CD14-positive monocyte (primary cell): ENCODE measurements at regions not wholly inside any gene's neighbourhood (a gene's known extent, or its start where the extent isn't known, plus 50 kb on each side); places are given as distances from the start of the nearest gene placed in this dataset.

ENCODE experiments used
- DNase-seq, 3 donors: peaks; one replicate each; pipeline ENCODE4 v3.0.0-alpha.2; 2011 to 2022
- H2AFZ ChIP-seq: 2 replicates; pipeline ENCODE4 v1.6.0; 2012; ENCODE audit warnings: mild to moderate bottlenecking, low read depth, low read length, inconsistent platforms; ENCODE audit not compliant: insufficient read depth, poor library complexity, severe bottlenecking
- H3K27ac ChIP-seq, 2 donors: 1 replicate in 1 of 2; 2 replicates in 1 of 2; pipeline ENCODE4 v1.5.1; 2012 to 2013; ENCODE audit warnings: low read length in 2 of 2, control low read depth in 1 of 2, inconsistent platforms in 1 of 2, low read depth in 1 of 2, mild to moderate bottlenecking in 1 of 2
- H3K27me3 ChIP-seq, 2 donors: one replicate each; pipeline versions ENCODE4 v1.6.0 to v1.6.1; 2011 to 2013; ENCODE audit warnings: low read length in 2 of 2; ENCODE audit not compliant: control insufficient read depth in 2 of 2, insufficient read depth in 2 of 2
- H3K36me3 ChIP-seq, 2 donors: replicated peaks in 1 of 2; 1 replicate in 1 of 2; 2 replicates in 1 of 2; pipeline versions ENCODE4 v1.5.1 to v1.6.1; 2012 to 2013; ENCODE audit warnings: low read length in 2 of 2, control low read depth in 1 of 2, inconsistent platforms in 1 of 2, mild to moderate bottlenecking in 1 of 2; ENCODE audit not compliant: insufficient read depth in 2 of 2, control insufficient read depth in 1 of 2
- H3K4me1 ChIP-seq, 2 donors: 1 replicate in 1 of 2; 2 replicates in 1 of 2; pipeline versions ENCODE4 v1.5.1 to v1.6.1; 2012 to 2013; ENCODE audit warnings: low read length in 2 of 2, control low read depth in 1 of 2, inconsistent platforms in 1 of 2, mild to moderate bottlenecking in 1 of 2, moderate library complexity in 1 of 2; ENCODE audit not compliant: insufficient read depth in 2 of 2, control insufficient read depth in 1 of 2
- H3K4me2 ChIP-seq: replicated peaks from 2 replicates; pipeline ENCODE3; 2012; ENCODE audit warnings: low read length, moderate library complexity, mild to moderate bottlenecking; ENCODE audit not compliant: poor library complexity, severe bottlenecking; ENCODE audit errors: extremely low read depth
- H3K4me3 ChIP-seq, 3 experiments: fragments of 200-600 bp in 1 of 3; sonication (generic) in 1 of 3; replicated peaks in 1 of 3; 1 replicate in 2 of 3; 2 replicates in 1 of 3; pipeline ENCODE4 v1.5.1; 2011 to 2013; ENCODE audit warnings: low read length in 3 of 3, mild to moderate bottlenecking in 3 of 3, control low read depth in 2 of 3, low read depth in 2 of 3, inconsistent platforms in 1 of 3, moderate library complexity in 1 of 3
- H3K79me2 ChIP-seq: 2 replicates; pipeline ENCODE4 v1.6.0; 2012; ENCODE audit warnings: mild to moderate bottlenecking, control low read depth, inconsistent platforms, low read length, moderate library complexity; ENCODE audit not compliant: insufficient read depth
- H3K9ac ChIP-seq: 2 replicates; pipeline ENCODE4 v1.6.0; 2017; ENCODE audit warnings: low read length, mild to moderate bottlenecking; ENCODE audit not compliant: insufficient read depth, poor library complexity, severe bottlenecking
- H3K9me3 ChIP-seq, 2 donors: replicated peaks in 1 of 2; 1 replicate in 1 of 2; 2 replicates in 1 of 2; pipeline versions ENCODE4 v1.5.1 to v1.6.1; 2012 to 2013; ENCODE audit warnings: low read length in 2 of 2, control low read depth in 1 of 2; ENCODE audit not compliant: control insufficient read depth in 1 of 2, insufficient read depth in 1 of 2
- H4K20me1 ChIP-seq: 2 replicates; pipeline ENCODE4 v1.6.0; 2012; ENCODE audit warnings: mild to moderate bottlenecking, low read length, control low read depth, moderate library complexity; ENCODE audit not compliant: insufficient read depth
- H3K27ac Mint-ChIP-seq, 7 donors: one replicate each; pipeline ENCODE4 v1.8.0; 2020; ENCODE audit warnings: mild to moderate bottlenecking in 7 of 7, mixed read lengths in 7 of 7, moderate library complexity in 6 of 7, inconsistent platforms in 2 of 7
- H3K27me3 Mint-ChIP-seq, 3 donors: one replicate each; pipeline ENCODE4 v1.8.0; 2021 to 2022; ENCODE audit warnings: low read depth in 3 of 3, mild to moderate bottlenecking in 3 of 3, mixed read lengths in 3 of 3, moderate library complexity in 3 of 3, inconsistent platforms in 1 of 3
- H3K36me3 Mint-ChIP-seq, 2 donors: one replicate each; pipeline ENCODE4 v1.8.0; 2020; ENCODE audit warnings: mixed read lengths in 2 of 2, inconsistent platforms in 1 of 2, mild to moderate bottlenecking in 1 of 2
- H3K4me1 Mint-ChIP-seq: one replicate; pipeline ENCODE4 v1.8.0; 2020; ENCODE audit warnings: mild to moderate bottlenecking, mixed read lengths
- H3K4me3 Mint-ChIP-seq, 2 donors: one replicate each; pipeline ENCODE4 v1.8.0; 2020; ENCODE audit warnings: mild to moderate bottlenecking in 2 of 2, mixed read lengths in 2 of 2, moderate library complexity in 1 of 2
- H3K9me3 Mint-ChIP-seq, 7 donors: one replicate each; pipeline ENCODE4 v1.8.0; 2020 to 2022; ENCODE audit warnings: mixed read lengths in 7 of 7, mild to moderate bottlenecking in 6 of 7, moderate library complexity in 6 of 7, inconsistent platforms in 2 of 7
- CTCF ChIP-seq: fragments of 200-600 bp; IDR thresholded peaks from one replicate; pipeline ENCODE4 v1.8.0; 2022; ENCODE audit warnings: antibody characterized with exemption, mild to moderate bottlenecking
- WGBS: methylation state at CpG from one replicate; pipeline ENCODE4 v1.1.5; 2013; ENCODE audit warnings: missing lambda C conversion rate; ENCODE audit not compliant: insufficient coverage; 5-methylcytosine and 5-hydroxymethylcytosine counted together
- intact Hi-C, 2 donors: fragments of 100-400 bp; cut with micrococcal nuclease; formaldehyde crosslinking; loops; one replicate each; pipeline versions ENCODE4 v1.15.0 to v1.15.1; 2023

GRCh38 chr12:85390266-85390665 is 110.2 kb downstream of the ALX1 start:
- no peak overlapping the region for H3K4me2 ChIP-seq
- no peaks in the 10 kb centered on the region for H3K9me3 ChIP-seq
- no CpG with 5 or more reads among the region's 1 CpG for WGBS
- Mint-ChIP-seq H3K4me3 (no peak overlapping the region), H3K27ac (no peak overlapping the region), H3K36me3 (no peaks in the 10 kb centered on the region), H3K4me1 (no peaks in the 10 kb centered on the region), H3K9me3 (peaks cover 0 to 1% (median 0%) of the 10 kb centered on the region in 7 donors), H3K27me3 (peaks cover 0 to 3% (median 2%) of the 10 kb centered on the region in 3 donors)
- intact Hi-C loops, result no loop called here
- H3K4me1 ChIP-seq, result no peaks in the 10 kb centered on the region
- no peak overlapping the region for H3K27ac ChIP-seq
- H4K20me1 ChIP-seq, result no peaks in the 10 kb centered on the region
- no peak for DNase-seq
- H2AFZ ChIP-seq, result no peak overlapping the region
- H3K4me3 ChIP-seq, result no peak overlapping the region
- H3K9ac ChIP-seq, result no peak overlapping the region
- no peaks in the 10 kb centered on the region for H3K36me3 ChIP-seq
- H3K79me2 ChIP-seq, result no peaks in the 10 kb centered on the region
- H3K27me3 ChIP-seq, result no peaks in the 10 kb centered on the region
- no peak for TF ChIP-seq CTCF

GRCh38 chr12:85392508-85392907 is 112.5 kb downstream of the ALX1 start:
- Histone ChIP-seq H3K36me3 (no peaks in the 10 kb centered on the region), H3K79me2 (no peaks in the 10 kb centered on the region), H3K4me3 (no peak overlapping the region), H2AFZ (no peak overlapping the region), H3K27ac (no peak overlapping the region), H3K9ac (no peak overlapping the region), H3K9me3 (no peaks in the 10 kb centered on the region), H3K4me1 (no peaks in the 10 kb centered on the region), H3K4me2 (no peak overlapping the region), H3K27me3 (no peaks in the 10 kb centered on the region), H4K20me1 (no peaks in the 10 kb centered on the region)
- Mint-ChIP-seq H3K4me1 (no peaks in the 10 kb centered on the region), H3K4me3 (no peak overlapping the region), H3K36me3 (no peaks in the 10 kb centered on the region), H3K27ac (no peak overlapping the region), H3K27me3 (peaks cover 0 to 3% (median 0%) of the 10 kb centered on the region in 3 donors), H3K9me3 (no peaks in the 10 kb centered on the region)
- DNase-seq, result no peak
- TF ChIP-seq CTCF, result no peak
- intact Hi-C loops, result no loop called here
- no CpG with 5 or more reads among the region's 1 CpG for WGBS
